SK-N-SH treated with all-trans-retinoic acid at 6 μM for 48 hours (cell line): ENCODE measurements at regions not wholly inside any gene's neighbourhood (a gene's known extent, or its start where the extent isn't known, plus 50 kb on each side); places are given as distances from the start of the nearest gene placed in this dataset.

Experiments used
- ATAC-seq: fragments of 200-7000 bp; cut with Tn5 transposase; 3 replicates; pipeline ENCODE4 v1.9.1; 2020; ENCODE audit warnings: mild to moderate bottlenecking, moderate library complexity
- ARNTL ChIP-seq: fragments of 450-650 bp; formaldehyde crosslinking; IDR thresholded peaks from 2 replicates; pipeline ENCODE4 v1.5.0; 2020; ENCODE audit warnings: low read depth, mild to moderate bottlenecking, moderate library complexity, borderline replicate concordance
- BACH2 ChIP-seq: fragments of 250-450 bp; sonication (Bioruptor Pico); IDR thresholded peaks from 2 replicates; pipeline ENCODE4 v1.9.0; 2021; ENCODE audit warnings: mild to moderate bottlenecking, borderline replicate concordance
- CSDC2 ChIP-seq: fragments of 250-450 bp; sonication (Bioruptor Pico); IDR thresholded peaks from 2 replicates; pipeline ENCODE4 v1.5.0; 2020; ENCODE audit warnings: mild to moderate bottlenecking, moderate library complexity
- ESRRG ChIP-seq: fragments of 250-450 bp; sonication (Bioruptor Pico); IDR thresholded peaks from 2 replicates; pipeline ENCODE4 v1.6.1; 2021; ENCODE audit warnings: mild to moderate bottlenecking
- ISL1 ChIP-seq: fragments of 250-450 bp; sonication (Bioruptor Pico); IDR thresholded peaks from 2 replicates; pipeline ENCODE4 v2.1.2; 2022; ENCODE audit warnings: mild to moderate bottlenecking, moderate library complexity
- OSR1 ChIP-seq: fragments of 250-450 bp; sonication (Bioruptor Pico); IDR thresholded peaks from 2 replicates; pipeline ENCODE4 v1.8.0; 2022; ENCODE audit warnings: moderate library complexity, mild to moderate bottlenecking, inconsistent platforms
- PATZ1 ChIP-seq: fragments of 250-450 bp; sonication (Bioruptor Pico); IDR thresholded peaks from 2 replicates; pipeline ENCODE4 v1.8.0; 2020; ENCODE audit warnings: mild to moderate bottlenecking, moderate library complexity, borderline replicate concordance
- PPARA ChIP-seq: fragments of 250-450 bp; sonication (Bioruptor Pico); IDR thresholded peaks from 2 replicates; pipeline ENCODE4 v1.5.0; 2020; ENCODE audit warnings: mild to moderate bottlenecking, borderline replicate concordance
- RARB ChIP-seq: fragments of 250-450 bp; sonication (Bioruptor Pico); IDR thresholded peaks from 2 replicates; pipeline ENCODE4 v1.8.0; 2021; ENCODE audit warnings: mild to moderate bottlenecking, moderate library complexity
- SNAI2 ChIP-seq: fragments of 250-450 bp; sonication (Bioruptor Pico); IDR thresholded peaks from 2 replicates; pipeline ENCODE4 v1.5.0; 2020; ENCODE audit warnings: mild to moderate bottlenecking, moderate library complexity
- TCF4 ChIP-seq: fragments of 250-450 bp; sonication (Bioruptor Pico); IDR thresholded peaks from 2 replicates; pipeline ENCODE4 v1.8.0; 2021; ENCODE audit warnings: mild to moderate bottlenecking, moderate library complexity, borderline replicate concordance
- TOX ChIP-seq: fragments of 250-450 bp; sonication (Bioruptor Pico); IDR thresholded peaks from 2 replicates; pipeline ENCODE4 v1.8.0; 2021; ENCODE audit warnings: mild to moderate bottlenecking, moderate library complexity, borderline replicate concordance
- ZC3H10 ChIP-seq: fragments of 250-450 bp; sonication (Bioruptor Pico); IDR thresholded peaks from 2 replicates; pipeline ENCODE4 v1.5.1; 2021; ENCODE audit warnings: mild to moderate bottlenecking, moderate library complexity
- ZFP3 ChIP-seq: fragments of 250-450 bp; sonication (Bioruptor Pico); IDR thresholded peaks from 2 replicates; pipeline ENCODE4 v1.5.0; 2020; ENCODE audit warnings: mild to moderate bottlenecking, moderate library complexity
- ZFP30 ChIP-seq: fragments of 450-650 bp; formaldehyde crosslinking; IDR thresholded peaks from 2 replicates; pipeline ENCODE4 v1.5.0; 2022; ENCODE audit warnings: mild to moderate bottlenecking, moderate library complexity
- ZNF70 ChIP-seq: fragments of 450-650 bp; formaldehyde crosslinking; IDR thresholded peaks from 2 replicates; pipeline ENCODE4 v1.5.0; 2020; ENCODE audit warnings: mild to moderate bottlenecking, moderate library complexity
- ZNF8 ChIP-seq: fragments of 450-650 bp; formaldehyde crosslinking; IDR thresholded peaks from 2 replicates; pipeline ENCODE4 v1.5.0; 2020; ENCODE audit warnings: mild to moderate bottlenecking, moderate library complexity
- TF ChIP-seq, protein P1 (sequence below): fragments of 250-450 bp; sonication (Bioruptor Pico); IDR thresholded peaks from 2 replicates; pipeline ENCODE4 v1.8.0; 2021; ENCODE audit warnings: low read depth, mild to moderate bottlenecking, moderate library complexity, borderline replicate concordance
- TF ChIP-seq, protein P2 (sequence below): fragments of 250-450 bp; sonication (Bioruptor Pico); IDR thresholded peaks from 2 replicates; pipeline ENCODE4 v1.5.0; 2020; ENCODE audit warnings: mild to moderate bottlenecking, moderate library complexity

DNA sequence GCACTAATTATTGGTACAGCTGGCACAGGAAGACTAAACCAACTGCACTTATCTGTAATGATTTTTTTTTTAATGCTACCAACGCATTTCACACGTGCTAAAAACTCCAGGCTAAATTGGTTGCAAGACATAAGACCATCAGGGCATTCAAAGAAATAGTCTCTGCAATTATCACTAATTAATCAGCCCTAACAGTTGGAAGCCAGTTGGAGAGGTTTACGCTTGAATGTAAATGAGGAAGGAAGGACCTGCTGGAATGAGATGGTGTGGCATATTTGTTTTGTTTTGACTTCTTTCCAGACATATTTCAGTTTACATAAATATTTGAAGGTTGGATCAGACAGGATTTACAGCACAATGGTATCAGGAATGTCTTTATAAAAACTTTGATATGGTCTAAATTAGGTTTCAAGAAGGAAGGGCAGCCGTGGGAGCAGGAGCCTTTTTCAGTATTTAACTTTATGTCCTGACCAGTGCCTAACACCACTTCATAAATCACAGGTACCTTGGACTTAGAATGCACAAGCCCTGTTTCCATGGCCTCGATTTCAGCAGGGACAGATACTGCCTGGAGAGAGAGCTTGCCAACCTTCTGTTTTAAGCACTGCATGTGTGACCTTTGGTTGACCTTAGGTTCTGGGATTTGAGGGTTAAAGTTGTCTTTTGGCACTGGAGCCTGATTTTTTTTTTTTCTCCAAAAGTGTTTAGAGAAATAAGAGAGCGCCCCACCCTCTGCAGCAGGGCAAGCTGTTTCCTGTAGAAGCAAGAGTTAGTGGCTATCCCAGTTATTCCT lies 199.8 kb upstream of the MAP3K1 start:
- ATAC-seq, result no peak
- TF ChIP-seq, protein P1, sequence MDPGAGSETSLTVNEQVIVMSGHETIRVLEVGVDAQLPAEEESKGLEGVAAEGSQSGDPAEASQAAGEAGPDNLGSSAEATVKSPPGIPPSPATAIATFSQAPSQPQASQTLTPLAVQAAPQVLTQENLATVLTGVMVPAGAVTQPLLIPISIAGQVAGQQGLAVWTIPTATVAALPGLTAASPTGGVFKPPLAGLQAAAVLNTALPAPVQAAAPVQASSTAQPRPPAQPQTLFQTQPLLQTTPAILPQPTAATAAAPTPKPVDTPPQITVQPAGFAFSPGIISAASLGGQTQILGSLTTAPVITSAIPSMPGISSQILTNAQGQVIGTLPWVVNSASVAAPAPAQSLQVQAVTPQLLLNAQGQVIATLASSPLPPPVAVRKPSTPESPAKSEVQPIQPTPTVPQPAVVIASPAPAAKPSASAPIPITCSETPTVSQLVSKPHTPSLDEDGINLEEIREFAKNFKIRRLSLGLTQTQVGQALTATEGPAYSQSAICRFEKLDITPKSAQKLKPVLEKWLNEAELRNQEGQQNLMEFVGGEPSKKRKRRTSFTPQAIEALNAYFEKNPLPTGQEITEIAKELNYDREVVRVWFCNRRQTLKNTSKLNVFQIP (CRISPR knock-in tag), result no peak
- TF ChIP-seq TOX (CRISPR knock-in tag), result no peak
- TF ChIP-seq OSR1 (CRISPR knock-in tag), result no peak
- TF ChIP-seq PATZ1, result no peak
- TF ChIP-seq TCF4 (CRISPR knock-in tag), result no peak
- TF ChIP-seq PPARA (CRISPR knock-in tag), result no peak
- TF ChIP-seq ISL1, result no peak
- no peak for TF ChIP-seq ZNF8
- TF ChIP-seq ZC3H10 (CRISPR knock-in tag), result no peak
- TF ChIP-seq SNAI2 (CRISPR knock-in tag), result no peak

- no peak for ATAC-seq
These were observed 202.6 kb upstream of the MAP3K1 start for GRCh38 chr5:56612759-56613158.

GRCh38 chr5:56612353-56612752 lies 203.0 kb upstream of the MAP3K1 start:
- TF ChIP-seq ZNF70 (no peak), ZC3H10 (CRISPR knock-in tag) (no peak), SNAI2 (CRISPR knock-in tag) (no peak)
- ATAC-seq, result no peak

More at GRCh38 chr5:56612759-56613158, 202.6 kb upstream of the MAP3K1 start:
- TF ChIP-seq ZFP3 (CRISPR knock-in tag), result no peak
- TF ChIP-seq PATZ1, result no peak
- no peak for TF ChIP-seq CSDC2 (CRISPR knock-in tag)
- no peak for TF ChIP-seq ISL1
- TF ChIP-seq BACH2 (CRISPR knock-in tag), result no peak

GRCh38 chr5:56610093-56610698 lies 205.2 kb upstream of the MAP3K1 start:
- ATAC-seq, result no peak
- TF ChIP-seq OSR1 (CRISPR knock-in tag) (no peak), CSDC2 (CRISPR knock-in tag) (no peak), ARNTL (CRISPR knock-in tag) (no peak), ESRRG (CRISPR knock-in tag) (no peak), ZFP30 (CRISPR knock-in tag) (no peak), ZNF70 (no peak), RARB (CRISPR knock-in tag) (no peak), ISL1 (no peak), TCF4 (CRISPR knock-in tag) (no peak)
- TF ChIP-seq, protein P2, sequence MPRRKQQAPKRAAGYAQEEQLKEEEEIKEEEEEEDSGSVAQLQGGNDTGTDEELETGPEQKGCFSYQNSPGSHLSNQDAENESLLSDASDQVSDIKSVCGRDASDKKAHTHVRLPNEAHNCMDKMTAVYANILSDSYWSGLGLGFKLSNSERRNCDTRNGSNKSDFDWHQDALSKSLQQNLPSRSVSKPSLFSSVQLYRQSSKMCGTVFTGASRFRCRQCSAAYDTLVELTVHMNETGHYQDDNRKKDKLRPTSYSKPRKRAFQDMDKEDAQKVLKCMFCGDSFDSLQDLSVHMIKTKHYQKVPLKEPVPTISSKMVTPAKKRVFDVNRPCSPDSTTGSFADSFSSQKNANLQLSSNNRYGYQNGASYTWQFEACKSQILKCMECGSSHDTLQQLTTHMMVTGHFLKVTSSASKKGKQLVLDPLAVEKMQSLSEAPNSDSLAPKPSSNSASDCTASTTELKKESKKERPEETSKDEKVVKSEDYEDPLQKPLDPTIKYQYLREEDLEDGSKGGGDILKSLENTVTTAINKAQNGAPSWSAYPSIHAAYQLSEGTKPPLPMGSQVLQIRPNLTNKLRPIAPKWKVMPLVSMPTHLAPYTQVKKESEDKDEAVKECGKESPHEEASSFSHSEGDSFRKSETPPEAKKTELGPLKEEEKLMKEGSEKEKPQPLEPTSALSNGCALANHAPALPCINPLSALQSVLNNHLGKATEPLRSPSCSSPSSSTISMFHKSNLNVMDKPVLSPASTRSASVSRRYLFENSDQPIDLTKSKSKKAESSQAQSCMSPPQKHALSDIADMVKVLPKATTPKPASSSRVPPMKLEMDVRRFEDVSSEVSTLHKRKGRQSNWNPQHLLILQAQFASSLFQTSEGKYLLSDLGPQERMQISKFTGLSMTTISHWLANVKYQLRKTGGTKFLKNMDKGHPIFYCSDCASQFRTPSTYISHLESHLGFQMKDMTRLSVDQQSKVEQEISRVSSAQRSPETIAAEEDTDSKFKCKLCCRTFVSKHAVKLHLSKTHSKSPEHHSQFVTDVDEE (CRISPR knock-in tag), result no peak
